ENCODE measurements at regions not wholly inside any gene's neighbourhood (a gene's known extent, or its start where the extent isn't known, plus 50 kb on each side); places are given as distances from the start of the nearest gene placed in this dataset.

GRCh38 chr18:5661179-5661578 lies 117.4 kb upstream of the EPB41L3 start (continued):
- no peak for TF ChIP-seq ZNF462 (CRISPR knock-in tag; IDR thresholded peaks at IDR 0.05)
- no peak for TF ChIP-seq EZH2 (IDR thresholded peaks at IDR 0.05; ENCODE audit: low read depth, unreplicated experiment)

DNA sequence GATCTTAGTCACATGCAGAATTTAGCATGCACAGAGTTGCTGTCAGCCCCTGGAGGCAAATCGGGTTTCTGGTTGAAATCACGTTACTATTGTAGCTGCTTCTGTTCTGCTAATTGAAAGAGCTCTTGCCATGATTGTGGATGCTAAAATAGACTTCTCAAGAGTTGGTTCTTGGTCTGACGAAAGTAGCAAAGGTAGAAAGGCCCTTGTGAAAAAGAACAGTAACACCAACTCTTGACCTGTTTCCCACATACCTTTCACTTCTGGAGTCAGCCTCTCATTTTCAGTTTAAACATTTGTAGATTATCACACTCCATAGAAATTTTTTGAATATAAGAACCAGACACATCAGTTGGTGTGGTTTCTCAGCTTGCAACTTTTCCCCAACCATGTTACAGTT lies 110.0 kb upstream of the EPB41L3 start:
- Mint-ChIP-seq H3K36me3 (ENCODE audit: low read depth) (no peaks in the 10 kb centered on the region), H3K4me3 (no peak overlapping the region), H3K27me3 (ENCODE audit: insufficient read depth, low read depth, poor library complexity) (no peaks in the 10 kb centered on the region), H3K4me1 (no peaks in the 10 kb centered on the region), H3K27ac (no peak overlapping the region), H3K9me3 (no peaks in the 10 kb centered on the region)
- DNase-seq (ENCODE audit: low spot score) (no peak), ATAC-seq (no peak)
- no peak overlapping the region for H2AFZ ChIP-seq
- H4K20me1 ChIP-seq (replicated peaks; ENCODE audit: insufficient read depth): no peaks in the 10 kb centered on the region
- H3F3A ChIP-seq (replicated peaks; ENCODE audit: low read depth): no peaks in the 10 kb centered on the region
- no peaks in the 10 kb centered on the region for H3K79me2 ChIP-seq (replicated peaks; ENCODE audit: insufficient read depth)
- no peaks in the 10 kb centered on the region for H3K36me3 ChIP-seq (ENCODE audit: insufficient read depth)
- H3K4me2 ChIP-seq: no peak overlapping the region
- no peaks in the 10 kb centered on the region for H3K27me3 ChIP-seq (ENCODE audit: insufficient read depth)
- H3K9me2 ChIP-seq (ENCODE audit: insufficient read depth): no peaks in the 10 kb centered on the region
- H3K4me3 ChIP-seq: no peak overlapping the region
- no peaks in the 10 kb centered on the region for H3K4me1 ChIP-seq (ENCODE audit: insufficient read depth)
- no peak overlapping the region for H3K27ac ChIP-seq (ENCODE audit: low read depth)
- TF ChIP-seq ZNF114 (CRISPR knock-in tag; IDR thresholded peaks at IDR 0.05): no peak
- TF ChIP-seq CREB1 (CRISPR knock-in tag; IDR thresholded peaks at IDR 0.05; ENCODE audit: low read depth): no peak
- TF ChIP-seq POLR2AphosphoS5 (IDR thresholded peaks at IDR 0.05; ENCODE audit: low read depth): no peak
- TF ChIP-seq, protein P1, sequence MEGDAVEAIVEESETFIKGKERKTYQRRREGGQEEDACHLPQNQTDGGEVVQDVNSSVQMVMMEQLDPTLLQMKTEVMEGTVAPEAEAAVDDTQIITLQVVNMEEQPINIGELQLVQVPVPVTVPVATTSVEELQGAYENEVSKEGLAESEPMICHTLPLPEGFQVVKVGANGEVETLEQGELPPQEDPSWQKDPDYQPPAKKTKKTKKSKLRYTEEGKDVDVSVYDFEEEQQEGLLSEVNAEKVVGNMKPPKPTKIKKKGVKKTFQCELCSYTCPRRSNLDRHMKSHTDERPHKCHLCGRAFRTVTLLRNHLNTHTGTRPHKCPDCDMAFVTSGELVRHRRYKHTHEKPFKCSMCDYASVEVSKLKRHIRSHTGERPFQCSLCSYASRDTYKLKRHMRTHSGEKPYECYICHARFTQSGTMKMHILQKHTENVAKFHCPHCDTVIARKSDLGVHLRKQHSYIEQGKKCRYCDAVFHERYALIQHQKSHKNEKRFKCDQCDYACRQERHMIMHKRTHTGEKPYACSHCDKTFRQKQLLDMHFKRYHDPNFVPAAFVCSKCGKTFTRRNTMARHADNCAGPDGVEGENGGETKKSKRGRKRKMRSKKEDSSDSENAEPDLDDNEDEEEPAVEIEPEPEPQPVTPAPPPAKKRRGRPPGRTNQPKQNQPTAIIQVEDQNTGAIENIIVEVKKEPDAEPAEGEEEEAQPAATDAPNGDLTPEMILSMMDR (conservative IDR thresholded peaks at IDR 0.05; ENCODE audit: low read depth in 2 of 2): no peak
- TF ChIP-seq ETS1 (IDR thresholded peaks at IDR 0.05): no peak
- TF ChIP-seq STAT1 (IDR thresholded peaks at IDR 0.05; ENCODE audit: unreplicated experiment): no peak
- TF ChIP-seq REST (IDR thresholded peaks at IDR 0.05; ENCODE audit: unreplicated experiment): no peak
- TF ChIP-seq JUNB (IDR thresholded peaks at IDR 0.05; ENCODE audit: unreplicated experiment): no peak
- TF ChIP-seq ZNF331 (CRISPR knock-in tag; IDR thresholded peaks at IDR 0.05; ENCODE audit: low read depth): no peak
- no peak for TF ChIP-seq NANOG (IDR thresholded peaks at IDR 0.05; ENCODE audit: borderline replicate concordance)
- TF ChIP-seq EZH2phosphoT487 (IDR thresholded peaks at IDR 0.05; ENCODE audit: unreplicated experiment): no peak
- no peak for TF ChIP-seq EZH2 (IDR thresholded peaks at IDR 0.05; ENCODE audit: low read depth, unreplicated experiment)
